ENCODE measurements at regions not wholly inside any gene's neighbourhood (a gene's known extent, or its start where the extent isn't known, plus 50 kb on each side); places are given as distances from the start of the nearest gene placed in this dataset.

DNA sequence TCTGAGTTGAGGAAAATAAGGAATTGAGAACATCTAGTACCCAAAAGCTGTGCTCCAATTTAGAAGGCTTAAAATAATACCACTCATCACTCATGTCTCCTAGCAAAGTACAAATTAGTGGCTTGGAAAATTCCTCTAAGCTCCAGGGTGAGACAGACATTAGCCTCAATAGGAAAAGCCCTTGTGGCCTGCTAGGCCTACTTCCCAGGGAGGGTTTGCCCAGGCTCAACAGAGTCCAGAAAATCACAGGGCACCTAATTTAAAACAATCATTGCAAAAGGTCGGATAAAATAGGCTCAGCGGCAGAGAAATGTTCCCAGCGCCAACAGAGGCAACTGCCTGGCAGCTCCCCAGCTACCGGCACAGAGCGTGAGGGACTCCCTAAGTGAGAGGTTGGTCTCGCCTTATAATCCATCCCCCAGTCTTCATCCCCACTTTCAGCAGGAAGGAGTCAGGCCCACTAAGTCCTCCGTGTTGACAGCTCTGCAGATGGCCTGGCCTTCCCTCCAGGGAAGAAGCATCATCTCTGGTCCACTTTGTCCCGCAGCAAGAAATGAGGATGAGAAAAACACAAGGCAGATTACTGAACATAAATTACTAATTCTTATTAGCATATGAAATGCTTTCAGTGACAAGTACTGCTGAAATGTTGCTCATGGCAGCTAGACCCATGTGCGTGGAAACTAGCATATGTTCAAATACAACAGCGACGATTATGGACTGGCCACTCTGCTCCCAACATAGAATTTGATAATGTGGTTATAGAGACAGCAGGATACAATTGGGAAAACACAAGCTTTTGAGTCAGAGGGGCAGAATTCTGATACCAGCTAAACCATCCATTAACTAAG is 1177.7 kb upstream of the AUTS2 start:
- DNase-seq, result no peak

DNA sequence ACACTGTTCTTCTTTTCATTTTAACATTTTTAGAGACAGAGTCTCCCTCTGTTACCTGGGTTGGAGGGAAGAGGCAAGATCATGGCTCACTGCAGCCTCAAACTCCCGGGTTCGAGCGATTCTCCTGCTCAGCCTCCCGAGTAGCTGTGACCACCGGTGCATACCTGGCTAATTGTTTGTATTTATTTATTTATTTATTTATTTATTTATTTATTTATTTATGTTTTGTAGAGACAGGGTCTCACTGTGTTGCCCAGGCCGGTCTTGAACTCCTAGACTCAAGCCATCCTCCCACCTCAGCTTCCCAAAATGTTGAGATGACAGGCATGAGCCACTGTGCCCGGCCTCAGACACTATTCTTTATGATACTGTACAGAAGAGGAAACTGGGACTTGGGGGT is 1176.6 kb upstream of the AUTS2 start:
- no peak for DNase-seq

DNA sequence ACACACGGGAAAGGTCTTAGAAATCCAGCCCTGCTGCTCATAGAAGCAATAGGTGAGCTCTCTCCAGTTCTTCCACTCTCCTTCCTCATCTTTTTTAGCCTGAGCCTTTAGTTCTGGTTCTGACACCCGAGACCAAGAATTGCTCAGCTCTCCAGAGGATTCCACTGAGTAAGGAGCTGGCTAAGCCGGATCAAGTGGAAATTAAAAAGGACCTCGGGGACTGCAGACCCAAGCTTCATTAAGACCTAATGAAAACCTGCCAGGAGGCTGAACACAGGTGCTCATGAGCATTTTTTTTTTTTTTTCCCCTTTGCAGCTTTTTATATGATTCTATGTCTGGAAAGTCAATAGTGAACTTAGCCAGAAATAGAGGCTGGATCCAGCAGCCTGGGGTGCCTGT is 1176.0 kb upstream of the AUTS2 start:
- DNase-seq, result no peak

DNA sequence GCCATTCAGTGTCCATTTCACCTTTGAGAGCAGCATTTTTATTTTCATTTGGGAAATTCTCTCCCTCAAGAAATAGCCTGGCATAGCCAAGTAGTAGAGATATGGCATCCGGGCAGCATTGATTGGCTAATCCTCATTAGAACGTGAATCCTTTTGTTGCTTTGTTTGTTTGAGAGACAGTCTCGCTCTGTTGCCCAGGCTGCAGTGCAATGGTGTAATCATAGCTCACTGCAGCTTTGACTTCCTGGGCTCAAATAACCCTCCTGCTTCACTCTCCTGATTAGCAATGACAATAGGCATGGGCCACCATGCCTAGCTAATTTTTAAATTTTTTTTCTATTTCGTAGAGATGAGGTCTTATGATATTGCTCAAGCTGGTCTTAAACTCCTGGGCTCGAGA is 1174.9 kb upstream of the AUTS2 start:
- peak; percentile 11 for DNase-seq

DNA sequence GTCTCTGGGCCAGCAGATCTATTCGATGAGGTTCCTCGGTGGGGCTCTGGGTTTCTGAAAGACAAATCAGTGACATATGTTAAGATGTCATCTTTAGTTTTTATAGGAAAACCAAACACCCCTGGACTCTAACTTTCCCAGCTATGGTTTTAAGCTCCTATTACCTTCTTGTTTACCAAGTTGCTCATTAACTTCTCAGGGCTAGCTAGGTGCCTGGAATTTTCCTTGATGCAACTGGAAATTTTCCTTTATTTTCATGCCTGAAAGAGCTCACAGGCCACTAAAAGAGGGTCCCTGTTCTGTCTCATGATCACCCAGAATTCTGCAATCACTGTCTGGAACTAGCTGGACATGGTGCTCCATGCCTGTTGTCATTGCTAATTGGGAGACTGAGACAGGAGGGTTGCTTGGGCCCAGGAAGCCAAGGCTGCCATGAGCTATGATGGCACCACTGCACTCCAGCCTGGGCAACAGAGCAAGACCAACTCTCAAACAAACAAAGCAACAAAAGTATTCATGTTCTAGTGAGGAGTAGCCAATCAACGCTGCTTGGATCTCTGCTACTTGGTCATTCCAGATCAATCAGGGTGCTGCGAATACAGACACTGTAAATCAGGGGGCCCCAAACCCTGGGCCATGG is 1173.5 kb upstream of the AUTS2 start:
- no peak for DNase-seq

DNA sequence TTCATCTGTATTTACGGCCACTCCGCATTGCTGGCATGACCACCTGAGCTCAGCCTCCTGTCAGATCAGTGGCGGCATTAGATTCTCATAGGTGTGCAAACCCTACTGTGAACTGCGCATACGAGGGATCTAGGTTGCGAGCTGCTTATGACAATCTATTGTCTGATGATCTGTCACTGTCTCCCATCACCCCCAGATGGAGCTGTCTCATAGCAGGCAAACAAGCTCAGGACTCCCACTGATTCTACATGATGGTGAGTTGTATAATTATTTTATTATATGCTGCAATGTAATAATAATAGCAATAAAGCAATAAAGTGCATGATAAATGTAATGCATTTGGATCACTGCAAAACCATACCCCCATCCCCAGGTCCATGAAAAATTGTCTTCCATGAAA is 1172.9 kb upstream of the AUTS2 start:
- no peak for DNase-seq

DNA sequence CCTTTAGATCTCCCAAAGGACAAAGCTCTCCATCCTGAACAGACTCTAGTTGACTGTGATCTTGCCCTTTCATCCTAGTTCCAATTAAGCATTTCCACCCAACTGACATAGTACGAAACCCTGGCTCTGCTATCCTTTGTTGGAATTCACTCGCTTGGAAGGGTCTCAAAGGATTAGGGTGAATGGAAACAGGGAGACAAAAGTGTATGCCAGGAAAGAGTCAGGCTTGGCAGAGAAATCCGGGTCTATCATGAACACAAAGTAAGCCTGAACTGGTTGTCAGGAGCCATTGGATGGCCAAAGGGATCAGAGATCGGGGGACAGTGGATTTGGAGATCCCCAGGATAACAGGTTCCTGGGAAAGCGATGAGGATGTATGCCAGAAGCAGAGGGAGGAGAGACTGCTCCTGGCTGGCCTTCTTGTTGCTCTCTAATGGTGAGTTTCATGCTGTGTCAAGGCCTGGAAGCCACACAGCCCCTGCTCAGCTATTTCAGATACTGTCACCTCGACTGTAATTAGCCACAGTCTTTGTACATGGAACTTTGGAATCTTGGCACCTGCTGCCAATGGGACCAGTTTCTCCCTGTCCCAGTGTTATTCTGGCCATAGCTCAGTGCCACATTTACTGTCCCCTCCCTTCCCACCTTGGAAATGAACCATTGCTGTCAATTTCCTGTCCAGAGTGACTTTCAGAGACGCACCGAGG is 1168.7 kb upstream of the AUTS2 start:
- no peak for DNase-seq

DNA sequence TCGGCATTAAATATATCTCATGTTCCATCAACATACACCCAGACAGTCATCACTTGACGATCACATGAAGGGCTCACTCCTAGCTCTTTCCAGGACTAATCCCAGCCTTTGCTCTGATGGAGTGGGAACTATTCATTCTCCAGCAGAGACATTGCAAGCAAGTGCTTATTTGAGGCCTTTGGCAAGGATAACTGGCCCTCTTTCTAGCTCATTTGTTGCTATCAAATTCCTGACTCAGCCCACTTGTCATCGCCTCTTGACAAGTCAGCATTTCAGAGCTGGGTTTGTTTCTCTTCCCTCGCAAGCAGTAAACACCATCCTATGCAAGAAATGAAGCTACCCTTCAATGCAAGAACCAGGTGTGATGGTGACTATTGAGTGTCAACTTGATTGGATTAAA is 1165.7 kb upstream of the AUTS2 start:
- DNase-seq, result no peak

DNA sequence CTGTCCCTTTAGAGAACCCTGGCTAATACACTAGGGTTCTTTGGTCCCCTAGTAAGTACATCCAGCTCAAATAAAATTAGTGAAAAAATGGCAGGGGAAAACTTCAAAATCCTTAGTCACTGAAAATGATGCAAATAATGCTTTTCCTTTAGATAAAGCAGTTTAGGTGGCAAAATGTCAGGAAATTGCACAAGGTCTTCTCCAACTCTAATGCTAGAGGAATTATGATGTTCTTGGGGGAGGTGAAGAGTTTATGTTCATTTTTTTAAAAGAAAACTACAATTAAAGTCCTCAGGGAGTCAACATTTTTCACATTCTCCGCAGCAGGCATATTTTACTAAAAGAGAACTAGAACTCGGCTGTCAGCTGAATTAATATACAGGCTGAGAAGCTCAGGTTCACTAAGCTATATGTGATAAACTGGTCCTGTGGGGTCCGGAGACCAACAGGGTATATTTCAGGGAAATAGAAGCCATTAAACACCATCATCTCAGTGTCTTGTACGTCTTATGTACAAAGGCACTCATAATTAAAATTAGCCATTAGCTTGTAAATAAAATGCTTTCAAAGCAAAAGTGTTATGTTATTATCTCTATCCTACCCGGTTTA is 1164.7 kb upstream of the AUTS2 start:
- no peak for DNase-seq

DNA sequence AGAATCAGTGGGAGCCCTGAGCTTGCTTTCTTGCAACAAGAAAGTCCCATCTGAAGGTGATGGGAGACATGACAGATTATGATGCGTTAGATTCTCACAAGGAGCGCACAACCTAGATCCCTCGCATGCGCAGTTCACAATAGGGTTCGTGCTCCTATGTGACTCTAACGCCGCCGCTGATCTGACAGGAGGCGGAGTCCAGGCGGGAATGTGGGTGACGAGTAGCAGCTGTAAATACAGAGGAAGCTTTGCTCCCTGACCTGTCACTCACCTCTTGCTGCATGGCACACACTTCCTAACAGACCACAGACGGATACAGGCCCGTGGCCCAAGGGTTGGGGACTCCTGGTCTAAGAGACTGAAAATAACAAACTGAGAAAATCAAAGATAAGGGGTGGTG is 1163.4 kb upstream of the AUTS2 start:
- no peak for DNase-seq

DNA sequence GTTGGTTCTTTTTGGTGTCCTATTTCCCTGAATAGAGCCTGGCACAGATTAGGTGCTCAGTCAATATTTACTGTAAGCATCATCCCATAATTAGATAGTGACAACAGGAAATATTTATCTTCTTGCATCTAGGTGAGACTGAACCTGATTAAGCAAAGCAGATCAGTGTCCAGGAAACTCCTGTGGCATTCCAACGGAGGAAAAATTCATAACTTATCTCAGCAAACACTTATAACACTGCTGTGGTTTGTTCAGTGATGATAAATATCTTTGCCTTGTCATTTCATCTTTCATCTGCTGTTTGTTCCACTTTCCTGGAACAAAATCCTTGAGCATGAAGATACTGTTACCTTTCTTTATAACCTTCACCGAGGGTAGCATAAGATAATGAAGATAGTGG is 1160.3 kb upstream of the AUTS2 start:
- DNase-seq, result peak; percentile 42

DNA sequence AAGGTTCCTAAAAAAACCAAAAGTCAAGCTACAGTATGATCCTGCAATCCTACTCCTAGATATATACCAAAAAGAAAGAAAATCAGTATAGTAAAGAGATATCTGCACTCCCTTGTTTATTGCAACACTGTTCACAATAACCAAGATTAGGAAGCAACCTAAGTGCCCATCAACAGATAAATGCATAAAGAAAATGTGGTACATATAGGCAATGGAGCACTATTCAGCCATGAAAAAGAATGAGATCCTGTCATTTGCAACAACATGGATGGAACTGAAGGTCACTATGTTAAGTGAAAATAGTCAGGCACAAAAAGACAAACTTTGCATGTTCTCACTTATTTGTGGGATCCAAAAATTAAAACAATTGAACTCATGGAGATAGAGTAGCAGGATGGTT is 1159.5 kb upstream of the AUTS2 start:
- DNase-seq, result no peak

DNA sequence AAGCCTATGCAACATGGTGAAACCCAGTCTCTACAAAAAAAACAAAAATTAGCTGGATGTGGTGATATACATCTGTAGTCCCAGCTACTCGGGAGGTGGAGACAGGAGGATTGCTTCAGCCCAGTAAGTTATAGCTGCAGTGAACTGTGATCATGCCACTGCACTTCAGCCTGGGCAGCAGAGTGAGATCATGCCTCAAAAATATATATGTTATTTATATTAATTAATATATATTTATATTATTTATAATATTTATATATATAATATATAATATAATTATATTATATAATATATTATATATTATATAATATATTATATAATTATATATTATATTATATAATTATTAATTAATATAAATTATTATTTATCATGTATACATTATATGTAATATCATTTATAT is 1158.4 kb upstream of the AUTS2 start:
- DNase-seq, result no peak

DNA sequence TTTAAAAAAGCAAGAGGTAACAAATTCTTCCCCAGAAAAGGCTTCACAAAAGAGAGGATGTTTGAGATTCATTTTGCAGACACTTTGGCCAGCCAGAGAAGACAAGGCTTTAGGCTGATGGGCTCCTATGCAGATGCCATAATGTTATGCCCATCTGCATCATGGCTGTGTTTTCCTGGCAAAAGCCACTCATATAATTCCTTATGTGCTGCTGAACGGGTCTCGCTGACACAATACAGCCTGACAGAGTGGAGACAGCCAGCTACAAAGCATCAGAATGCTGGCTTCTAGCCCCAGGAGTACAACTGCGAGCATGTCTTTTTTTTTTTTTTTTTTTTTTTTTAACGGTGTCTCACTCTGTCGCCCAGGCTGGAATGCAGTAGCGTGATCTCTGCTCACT is 1157.4 kb upstream of the AUTS2 start:
- DNase-seq, result peak; percentile 10

DNA sequence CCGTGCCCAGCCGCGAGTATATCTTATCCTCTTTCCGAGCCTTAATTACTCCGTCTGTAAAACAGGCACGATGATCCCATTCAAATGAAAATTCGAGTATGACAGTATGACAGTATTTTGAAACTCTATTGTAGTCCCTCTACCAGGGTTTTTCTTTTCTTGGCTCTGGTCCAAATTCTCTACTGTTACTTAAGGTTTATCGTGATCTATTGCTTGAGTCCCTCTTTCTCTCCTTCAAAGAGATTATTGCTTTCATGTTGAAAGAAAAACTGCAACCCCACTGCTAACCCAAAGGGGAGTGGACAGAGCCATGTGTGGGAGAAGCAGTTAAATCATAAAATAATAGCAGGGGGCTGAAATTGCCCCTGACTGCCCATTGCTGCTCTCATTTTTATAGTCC is 1156.6 kb upstream of the AUTS2 start:
- DNase-seq, result peak; percentile 3

DNA sequence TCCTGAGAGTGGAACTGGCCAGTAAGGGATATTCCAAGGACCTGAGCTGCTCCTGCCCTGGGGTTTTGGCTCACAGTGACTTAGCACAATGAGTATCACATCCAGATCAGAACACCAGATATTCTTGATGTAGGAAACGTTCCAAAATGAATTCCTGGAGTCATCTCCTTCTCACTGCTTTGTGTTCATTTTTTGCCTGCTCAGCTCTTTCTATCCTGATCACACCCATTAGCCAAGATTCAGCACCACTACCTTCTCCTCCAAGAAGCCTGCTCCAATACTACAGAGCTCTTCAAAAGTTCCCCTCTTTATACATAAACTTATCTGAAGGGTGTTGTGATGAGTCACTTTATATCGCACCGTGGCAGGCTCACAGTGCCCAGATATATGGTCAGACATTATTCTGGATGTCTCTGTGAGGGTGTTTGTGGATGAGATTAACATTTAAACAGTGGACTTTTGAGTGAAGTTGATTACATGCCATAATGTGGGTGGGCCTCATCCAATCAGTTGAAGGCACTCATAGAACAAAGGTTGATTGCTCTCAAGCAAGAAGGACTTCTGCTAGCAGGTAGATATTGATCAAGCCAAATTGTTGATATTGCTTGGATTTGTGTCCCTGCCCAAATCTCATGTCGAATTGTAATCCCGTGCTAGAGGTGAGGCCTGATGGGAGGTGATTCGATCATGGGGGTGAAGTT is 1155.2 kb upstream of the AUTS2 start:
- DNase-seq, result no peak

DNA sequence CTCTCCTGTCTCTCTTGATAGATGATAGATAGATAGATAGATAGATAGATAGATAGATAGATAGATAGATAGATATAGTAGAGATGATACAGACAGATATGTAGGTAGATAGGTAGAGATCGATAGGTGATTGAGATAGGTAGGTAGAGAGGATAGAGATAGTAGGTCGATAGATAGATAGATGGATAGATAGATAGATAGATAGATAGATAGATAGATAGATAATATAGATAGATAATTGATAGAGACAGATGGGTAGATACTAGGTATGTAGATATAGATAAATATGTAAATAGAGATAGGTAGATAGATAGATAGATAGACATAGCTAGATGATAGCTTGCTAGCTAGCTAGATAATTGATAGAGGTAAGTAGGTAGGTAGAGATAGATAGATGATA is 1154.2 kb upstream of the AUTS2 start:
- no peak for DNase-seq

DNA sequence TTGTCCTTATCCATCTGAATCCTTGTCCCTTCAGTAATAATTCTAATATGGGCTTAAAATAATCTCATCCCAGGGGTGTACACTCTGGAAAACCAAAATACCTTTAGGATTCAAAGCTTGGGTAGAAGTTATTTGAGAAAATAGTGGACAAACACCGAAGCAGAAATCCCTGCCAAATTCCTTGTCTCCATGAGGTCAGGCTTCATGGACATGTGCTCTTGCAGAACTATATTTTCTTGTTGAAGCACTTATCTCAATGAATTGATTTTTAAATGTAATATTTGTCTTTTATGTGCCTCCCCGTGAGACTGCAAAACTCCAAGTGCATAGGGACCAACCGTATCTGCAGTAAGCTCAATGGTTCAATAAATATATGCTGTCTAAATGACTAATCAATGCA is 1153.3 kb upstream of the AUTS2 start:
- DNase-seq, result no peak

DNA sequence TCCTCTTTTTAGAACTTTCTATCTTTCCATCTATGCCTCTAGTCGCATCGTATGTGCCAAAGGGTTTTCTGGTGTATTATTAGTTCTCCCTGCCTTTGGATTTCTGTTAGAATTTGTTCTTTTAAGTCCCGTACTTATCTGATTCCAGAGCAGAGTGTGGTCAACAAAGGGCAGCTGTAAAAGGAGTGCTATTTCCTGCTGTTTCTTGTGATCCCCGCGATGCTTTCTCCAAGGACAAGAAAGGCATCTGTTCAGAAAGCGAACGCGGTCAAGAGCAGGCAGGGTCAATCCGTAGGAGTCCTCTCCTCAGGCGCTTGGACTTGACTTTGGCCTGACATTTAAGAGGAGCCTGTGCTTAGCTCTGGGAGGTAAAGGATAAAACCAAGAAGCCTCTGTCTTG is 1152.1 kb upstream of the AUTS2 start:
- DNase-seq, result no peak

DNA sequence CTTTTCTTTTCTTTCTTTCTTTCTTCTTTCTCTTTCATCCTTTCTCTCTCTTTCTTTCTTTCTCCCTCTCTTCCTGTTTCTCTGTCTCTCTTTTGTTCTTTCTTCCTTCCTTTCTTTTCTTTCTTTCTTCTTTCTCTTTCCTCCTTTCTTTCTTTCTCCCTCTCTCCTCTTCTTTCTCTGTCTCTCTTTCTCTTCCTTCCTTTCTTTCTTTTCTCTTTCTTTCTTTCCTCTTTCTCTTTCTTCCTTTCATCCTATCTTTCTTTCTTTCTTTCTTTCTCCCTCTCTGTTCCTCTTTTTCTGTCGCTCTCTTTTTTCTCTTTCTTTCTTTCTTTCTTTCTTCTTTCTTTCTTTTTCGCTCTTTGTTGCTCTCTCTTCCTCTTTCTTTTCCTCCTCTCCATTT is 1149.2 kb upstream of the AUTS2 start:
- DNase-seq, result no peak

DNA sequence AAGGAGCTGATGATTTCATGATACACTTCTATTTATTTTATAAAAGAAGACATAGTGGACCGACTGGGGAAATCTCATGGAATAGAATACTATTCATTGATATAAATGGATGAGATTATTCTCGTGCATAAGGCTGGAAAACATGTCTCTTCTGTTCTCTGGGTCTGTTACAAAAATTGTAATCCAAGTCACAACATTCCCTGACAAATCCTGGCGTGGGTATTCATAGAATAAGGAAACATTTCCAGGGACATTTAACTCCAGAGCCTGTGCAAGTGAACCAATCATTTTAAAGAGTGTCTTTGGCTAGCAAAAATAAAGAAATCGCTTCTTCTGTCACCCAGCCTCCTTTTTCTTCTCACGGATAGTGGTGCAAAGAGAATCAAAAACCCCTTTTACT is 1148.5 kb upstream of the AUTS2 start:
- DNase-seq, result no peak

DNA sequence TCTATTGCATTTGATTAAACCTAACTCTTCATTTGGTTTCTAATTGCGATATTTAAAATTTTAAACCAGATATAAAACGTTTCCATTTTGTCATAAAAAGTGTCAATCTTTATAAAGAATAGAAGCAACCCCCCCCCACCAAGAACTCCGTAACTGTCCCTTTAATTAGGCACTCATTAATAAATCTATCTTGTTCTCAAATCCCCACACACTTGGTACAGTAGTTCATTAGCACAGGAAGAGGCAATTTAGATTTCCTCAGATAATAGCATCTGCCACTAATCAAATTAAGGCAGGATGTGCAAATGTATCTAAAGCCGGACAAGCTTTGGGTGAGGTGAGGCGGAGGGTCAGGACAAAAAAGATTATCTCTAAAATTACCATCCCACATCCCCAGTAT is 1143.3 kb upstream of the AUTS2 start:
- no peak for DNase-seq

DNA sequence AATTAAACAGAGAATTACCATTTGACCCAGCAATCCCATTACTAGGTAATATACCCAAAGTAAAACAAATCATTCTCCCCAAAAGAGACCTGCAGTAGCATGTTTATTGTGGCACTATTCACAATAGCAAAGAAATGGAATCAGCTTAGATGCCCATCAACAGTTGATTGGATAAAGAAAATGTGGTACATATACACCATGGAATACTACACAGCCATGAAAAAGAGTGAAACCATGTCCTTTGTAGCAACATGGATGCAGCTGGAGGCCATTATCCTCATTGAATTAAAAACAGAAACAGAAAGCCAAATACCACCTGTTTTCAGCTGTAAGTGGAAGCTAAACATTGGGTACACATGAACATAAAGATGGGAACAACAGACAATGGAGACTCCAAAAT is 1141.8 kb upstream of the AUTS2 start:
- DNase-seq, result no peak

Data from NCI-H345 (cell line).